HCT116 (cell line): ENCODE measurements at regions not wholly inside any gene's neighbourhood (a gene's known extent, or its start where the extent isn't known, plus 50 kb on each side); places are given as distances from the start of the nearest gene placed in this dataset.

ENCODE experiments used
- ATAC-seq: fragments of 200-7000 bp; cut with Tn5 transposase; 2 replicates; pipeline ENCODE4 v1.9.1; 2020; ENCODE audit warnings: mild to moderate bottlenecking, moderate library complexity
- BruUV-seq: library from RNA; stranded (reverse); fragments of 400-500 nt; replicated peaks from 2 replicates; lab custom pipeline; 2021; lab: Mats Ljungman, UMichigan
- CTCF ChIA-PET: fragments of 300-600 bp; sonication (Branson Sonifier 250); formaldehyde crosslinking; loops from one replicate; lab custom pipeline; 2021; ENCODE audit warnings: antibody characterized with exemption; lab: Charles Lee
- POLR2A ChIA-PET: fragments of 300-600, 350-600 bp; sonication (Branson Sonifier 250); formaldehyde crosslinking; loops from one replicate; lab custom pipeline; 2021; ENCODE audit warnings: antibody characterized with exemption; lab: Charles Lee
- RAD21 ChIA-PET, 2 experiments: fragments of 300-600 bp; sonication (Branson Sonifier 250); formaldehyde crosslinking; loops; one replicate each; lab custom pipeline; 2023; ENCODE audit warnings: low total read pairs in 2 of 2; ENCODE audit not compliant: uncharacterized antibody in 2 of 2, unreplicated experiment in 2 of 2, low non-redundant PET in 1 of 2; lab: Charles Lee
- DNase-seq: peaks from one replicate; pipeline ENCODE4 v3.0.0-alpha.2; 2010; ENCODE audit warnings: low read depth, low spot score
- H2AFZ ChIP-seq: fragments of 200-600 bp; shearing (Covaris generic), sonication (generic); 2 replicates; pipeline ENCODE4 v1.6.1; 2017; ENCODE audit warnings: low read depth, mixed run types, mixed read lengths, antibody characterized with exemption, low read length; ENCODE audit not compliant: poor library complexity, severe bottlenecking
- H3K27ac ChIP-seq: 2 replicates; pipeline ENCODE4 v1.5.1; 2012; ENCODE audit warnings: low read depth, low read length
- H3K27me3 ChIP-seq: fragments of 200-600 bp; sonication (generic); 2 replicates; pipeline ENCODE4 v1.6.1; 2016; ENCODE audit warnings: mixed run types, low read length, mixed read lengths; ENCODE audit not compliant: insufficient read depth
- H3K36me3 ChIP-seq, 2 experiments: fragments of 200-500 bp in 1 of 2; fragments of 200-600 bp in 1 of 2; sonication (Bioruptor generic) in 1 of 2; sonication (generic) in 1 of 2; 2 replicates each; pipeline versions ENCODE4 v1.5.1 to v1.6.1; 2014 to 2016; ENCODE audit warnings: low read length in 2 of 2, inconsistent platforms in 1 of 2, mixed read lengths in 1 of 2, mixed run types in 1 of 2; ENCODE audit not compliant: insufficient read depth in 2 of 2, control insufficient read depth in 1 of 2
- H3K4me1 ChIP-seq, 2 experiments: fragments of 200-600 bp in 1 of 2; sonication (generic) in 1 of 2; 2 replicates each; pipeline versions ENCODE4 v1.5.1 to v1.6.1; 2012 to 2017; ENCODE audit warnings: low read length in 2 of 2, inconsistent platforms in 1 of 2, mild to moderate bottlenecking in 1 of 2, mixed read lengths in 1 of 2, mixed run types in 1 of 2, moderate library complexity in 1 of 2; ENCODE audit not compliant: insufficient read depth in 2 of 2, control insufficient read depth in 1 of 2
- H3K4me2 ChIP-seq: fragments of 200-600 bp; sonication (generic); 2 replicates; pipeline ENCODE4 v1.6.1; 2017; ENCODE audit warnings: mixed run types, low read length, mixed read lengths
- H3K4me3 ChIP-seq, 2 experiments: fragments of 200-600 bp in 1 of 2; sonication (generic) in 1 of 2; replicated peaks in 1 of 2; 2 replicates each; pipeline ENCODE4 v1.5.1; 2011 to 2016; ENCODE audit warnings: low read length in 2 of 2, control low read depth in 1 of 2, low read depth in 1 of 2, mild to moderate bottlenecking in 1 of 2, mixed read lengths in 1 of 2, mixed run types in 1 of 2
- H3K79me2 ChIP-seq: fragments of 200-600 bp; sonication (generic); 2 replicates; pipeline ENCODE4 v1.6.1; 2017; ENCODE audit warnings: mild to moderate bottlenecking, mixed run types, low read length, moderate library complexity, mixed read lengths; ENCODE audit not compliant: insufficient read depth
- H3K9ac ChIP-seq: fragments of 200-600 bp; sonication (generic); 2 replicates; pipeline ENCODE4 v1.6.1; 2016; ENCODE audit warnings: low read length, mixed read lengths
- H3K9me2 ChIP-seq: fragments of 200-600 bp; sonication (generic), shearing (Covaris generic); 2 replicates; pipeline ENCODE4 v1.6.1; 2017; ENCODE audit warnings: mixed run types, mild to moderate bottlenecking, moderate library complexity; ENCODE audit not compliant: insufficient read depth
- H3K9me3 ChIP-seq, 2 experiments: fragments of 200-500 bp in 1 of 2; fragments of 200-600 bp in 1 of 2; sonication (Bioruptor generic) in 1 of 2; sonication (generic) in 1 of 2; 2 replicates each; pipeline ENCODE4 v1.6.1; 2014 to 2017; ENCODE audit warnings: low read length in 2 of 2, mixed read lengths in 2 of 2, inconsistent platforms in 1 of 2, low read depth in 1 of 2, mild to moderate bottlenecking in 1 of 2, mixed run types in 1 of 2, moderate library complexity in 1 of 2; ENCODE audit not compliant: control insufficient read depth in 1 of 2, insufficient read depth in 1 of 2
- H4K20me1 ChIP-seq: fragments of 200-600 bp; sonication (generic), shearing (Covaris generic); 2 replicates; pipeline ENCODE4 v1.6.1; 2017; ENCODE audit warnings: mixed run types, mild to moderate bottlenecking, moderate library complexity; ENCODE audit not compliant: insufficient read depth
- ATF3 ChIP-seq: IDR thresholded peaks from 2 replicates; pipeline ENCODE4 v1.6.1; 2012
- CBX3 ChIP-seq: IDR thresholded peaks from 2 replicates; pipeline ENCODE4 v1.6.1; 2012; ENCODE audit warnings: low read depth
- CEBPB ChIP-seq: IDR thresholded peaks from 2 replicates; pipeline ENCODE4 v1.6.1; 2012; ENCODE audit warnings: low read depth
- CTCF ChIP-seq, 3 experiments: fragments of 200-600 bp in 1 of 3; sonication (generic) in 1 of 3; IDR thresholded peaks in 2 of 3; conservative IDR thresholded peaks in 1 of 3; 2 replicates each; pipeline ENCODE4 v1.5.1; 2012 to 2017; ENCODE audit warnings: low read depth in 2 of 3, low read length in 2 of 3, antibody characterized with exemption in 1 of 3, borderline replicate concordance in 1 of 3, control low read depth in 1 of 3, mild to moderate bottlenecking in 1 of 3, mixed read lengths in 1 of 3, mixed run types in 1 of 3, moderate library complexity in 1 of 3; ENCODE audit not compliant: insufficient read depth in 1 of 3
- EGR1 ChIP-seq: IDR thresholded peaks from 2 replicates; pipeline ENCODE4 v1.6.1; 2012; ENCODE audit warnings: low read depth
- ELF1 ChIP-seq: IDR thresholded peaks from 2 replicates; pipeline ENCODE4 v1.6.1; 2012; ENCODE audit warnings: low read depth, borderline replicate concordance
- EZH2 ChIP-seq: fragments of 200-600 bp; sonication (generic); IDR thresholded peaks from 2 replicates; pipeline ENCODE4 v1.6.1; 2017; ENCODE audit warnings: antibody characterized with exemption, mixed run types
- FOSL1 ChIP-seq: IDR thresholded peaks from 2 replicates; pipeline ENCODE4 v1.6.1; 2012; ENCODE audit warnings: low read depth
- POLR2A ChIP-seq: IDR thresholded peaks from 2 replicates; pipeline ENCODE4 v1.7.0; 2011; ENCODE audit warnings: borderline replicate concordance; ENCODE audit not compliant: insufficient read depth, insufficient read length; ENCODE audit errors: extremely low read depth
- RAD21 ChIP-seq: IDR thresholded peaks from 2 replicates; pipeline ENCODE4 v1.6.1; 2012; ENCODE audit warnings: low read depth, mild to moderate bottlenecking
- SP1 ChIP-seq: IDR thresholded peaks from 2 replicates; pipeline ENCODE4 v1.6.1; 2012; ENCODE audit warnings: low read depth
- SRF ChIP-seq: IDR thresholded peaks from 2 replicates; pipeline ENCODE4 v1.6.1; 2012; ENCODE audit warnings: low read depth
- YY1 ChIP-seq: IDR thresholded peaks from 2 replicates; pipeline ENCODE4 v1.6.1; 2011; ENCODE audit warnings: low read length, low read depth, moderate library complexity, mild to moderate bottlenecking; ENCODE audit not compliant: insufficient replicate concordance; ENCODE audit errors: extremely low read depth
- ZBTB33 ChIP-seq: IDR thresholded peaks from 2 replicates; pipeline ENCODE4 v1.6.1; 2011; ENCODE audit warnings: mild to moderate bottlenecking, low read length, moderate library complexity; ENCODE audit not compliant: insufficient replicate concordance; ENCODE audit errors: extremely low read depth
- ZFX ChIP-seq: fragments of 450-650 bp; IDR thresholded peaks from 2 replicates; pipeline ENCODE4 v1.6.1; 2017
- ZNF274 ChIP-seq: fragments of 200-500 bp; sonication (Bioruptor generic); IDR thresholded peaks from 2 replicates; pipeline ENCODE4 v1.6.1; 2014; ENCODE audit warnings: mild to moderate bottlenecking, low read depth, low read length, inconsistent platforms
- intact Hi-C: fragments of 100-400 bp; cut with micrococcal nuclease; formaldehyde crosslinking; loops from 2 replicates; pipeline ENCODE4 v1.10.0; 2022

- no peak overlapping the region for H2AFZ ChIP-seq
- CTCF ChIA-PET = interaction anchor here (2.7 kb wide), 1 partner anchor 11 kb away, joined by 16 read pairs; no protein-coding TSS in a partner anchor
- H3K9me3 ChIP-seq = no peaks in the 10 kb centered on the region
- no peaks in the 10 kb centered on the region for H3K79me2 ChIP-seq
- H3K4me3 ChIP-seq = no peak overlapping the region
- ATAC-seq = no peak
- intact Hi-C loops = no loop called here
- H3K4me1 ChIP-seq = peaks cover 0 to 17% of the 10 kb centered on the region in 2 experiments; a peak in 2 of 4 replicates
- H3K36me3 ChIP-seq = no peaks in the 10 kb centered on the region
- peaks cover 18% of the 10 kb centered on the region; the same call in 1 of the 2 replicates for H3K27me3 ChIP-seq
- POLR2A ChIA-PET = interaction anchor here (1.3 kb wide), 1 partner anchor 17 kb away, joined by 3 read pairs; no protein-coding TSS in a partner anchor
- DNase-seq = no peak
- H3K9me2 ChIP-seq = no peaks in the 10 kb centered on the region
- no peak for TF ChIP-seq EZH2
- TF ChIP-seq FOSL1 = no peak
- TF ChIP-seq SRF = no peak
- no peak for TF ChIP-seq CEBPB
- TF ChIP-seq CBX3 = no peak
- TF ChIP-seq ZFX = no peak
- no peak for TF ChIP-seq ZBTB33
- TF ChIP-seq CTCF (IDR thresholded peaks at IDR 0.05 in 2 of 3, conservative IDR thresholded peaks at IDR 0.05 in 1 of 3; ENCODE audit: borderline replicate concordance in 1 of 3, insufficient read depth in 1 of 3, low read depth in 2 of 3, low read length in 2 of 3) = no peak
- TF ChIP-seq YY1 = no peak
- TF ChIP-seq ZNF274 = no peak
- TF ChIP-seq POLR2A = no peak
- TF ChIP-seq EGR1 = no peak
- TF ChIP-seq RAD21 = no peak
- TF ChIP-seq ELF1 = no peak
- TF ChIP-seq SP1 = no peak
- no peak for TF ChIP-seq ATF3
- no peak overlapping the region for H3K4me2 ChIP-seq
- no TSS peak for BruUV-seq
- RAD21 ChIA-PET = no interaction called here
- H4K20me1 ChIP-seq = no peaks in the 10 kb centered on the region
- no peak overlapping the region for H3K27ac ChIP-seq
- no peak overlapping the region for H3K9ac ChIP-seq
Observed at GRCh38 chr16:88298181-88298832, 84.5 kb upstream of the ZNF469 start.
